CD4-positive, CD25-positive, alpha-beta regulatory T cell (primary cell): ENCODE measurements at regions not wholly inside any gene's neighbourhood (a gene's known extent, or its start where the extent isn't known, plus 50 kb on each side); places are given as distances from the start of the nearest gene placed in this dataset.
"Not testable (repeated sequence)": the region's sequence is repeated elsewhere in the genome, so short reads cannot be mapped to it uniquely, and the experiment has no call there.

Source experiments
- ATAC-seq, 2 donors: fragments of 150-1000 bp; cut with Tn5 transposase; one replicate each; pipeline ENCODE4 v1.10.0; 2021; ENCODE audit warnings: low read depth in 2 of 2, moderate number of reproducible peaks in 2 of 2, moderate library complexity in 1 of 2
- DNase-seq, 3 donors: peaks; one replicate each; pipeline versions ENCODE4 v3.0.0 to v3.0.0-alpha.2; 2012 to 2022; ENCODE audit warnings: mixed read lengths in 1 of 3
- H3K27ac ChIP-seq: one replicate; pipeline ENCODE4 v1.7.0; 2013; ENCODE audit warnings: mild to moderate bottlenecking, low read length; ENCODE audit not compliant: insufficient read depth, poor library complexity, severe bottlenecking
- H3K27me3 ChIP-seq: one replicate; pipeline ENCODE4 v1.7.0; 2013; ENCODE audit warnings: low read length; ENCODE audit not compliant: control insufficient read depth, insufficient read depth
- H3K36me3 ChIP-seq: one replicate; pipeline ENCODE4 v1.7.0; 2013; ENCODE audit warnings: mild to moderate bottlenecking, low read length, moderate library complexity; ENCODE audit not compliant: control insufficient read depth, insufficient read depth
- H3K4me1 ChIP-seq: 2 replicates; pipeline ENCODE4 v1.7.0; 2013; ENCODE audit warnings: mild to moderate bottlenecking, low read length; ENCODE audit not compliant: insufficient read depth, control insufficient read depth, poor library complexity, severe bottlenecking
- H3K4me3 ChIP-seq: one replicate; pipeline ENCODE4 v1.7.0; 2013; ENCODE audit warnings: low read depth, mild to moderate bottlenecking, low read length, moderate library complexity
- H3K9me3 ChIP-seq, 2 experiments: 1 replicate in 1 of 2; 2 replicates in 1 of 2; pipeline ENCODE4 v1.7.0; 2013; ENCODE audit warnings: low read length in 2 of 2, mild to moderate bottlenecking in 1 of 2, moderate library complexity in 1 of 2; ENCODE audit not compliant: control insufficient read depth in 2 of 2
- H3K27ac Mint-ChIP-seq, 3 donors: one replicate each; pipeline ENCODE4 v1.8.0; 2020 to 2022; ENCODE audit warnings: mild to moderate bottlenecking in 3 of 3, mixed read lengths in 3 of 3, moderate library complexity in 2 of 3
- H3K27me3 Mint-ChIP-seq: one replicate; pipeline ENCODE4 v1.8.0; 2022; ENCODE audit warnings: mild to moderate bottlenecking, mixed read lengths
- H3K36me3 Mint-ChIP-seq: one replicate; pipeline ENCODE4 v1.8.0; 2020; ENCODE audit warnings: mixed read lengths
- H3K4me1 Mint-ChIP-seq, 4 donors: one replicate each; pipeline ENCODE4 v1.8.0; 2020 to 2022; ENCODE audit warnings: mixed read lengths in 4 of 4, mild to moderate bottlenecking in 1 of 4
- H3K4me3 Mint-ChIP-seq, 4 donors: one replicate each; pipeline ENCODE4 v1.8.0; 2020 to 2022; ENCODE audit warnings: mild to moderate bottlenecking in 4 of 4, mixed read lengths in 4 of 4, moderate library complexity in 3 of 4
- H3K9me3 Mint-ChIP-seq, 7 donors: one replicate each; pipeline ENCODE4 v1.8.0; 2020 to 2022; ENCODE audit warnings: mixed read lengths in 7 of 7, mild to moderate bottlenecking in 3 of 7, moderate library complexity in 2 of 7

- ATAC-seq: no peak
- no peaks in the 10 kb centered on the region for H3K36me3 ChIP-seq
- H3K27ac ChIP-seq: no peak overlapping the region
- Mint-ChIP-seq H3K27ac (no peak overlapping the region), H3K27me3 (no peaks in the 10 kb centered on the region), H3K4me1 (no peaks in the 10 kb centered on the region), H3K36me3 (no peaks in the 10 kb centered on the region), H3K9me3 (peaks cover 3 to 7% (median 4%) of the 10 kb centered on the region in 7 donors), H3K4me3 (no peak overlapping the region)
- H3K4me3 ChIP-seq: no peak overlapping the region
- DNase-seq: no peak
- H3K27me3 ChIP-seq: no peaks in the 10 kb centered on the region
- peaks cover 0 to 3% of the 10 kb centered on the region in 2 experiments for H3K9me3 ChIP-seq
- H3K4me1 ChIP-seq: no peaks in the 10 kb centered on the region
Observed at GRCh38 chr4:66556651-66557278, 886.5 kb upstream of the EPHA5 start.

DNA sequence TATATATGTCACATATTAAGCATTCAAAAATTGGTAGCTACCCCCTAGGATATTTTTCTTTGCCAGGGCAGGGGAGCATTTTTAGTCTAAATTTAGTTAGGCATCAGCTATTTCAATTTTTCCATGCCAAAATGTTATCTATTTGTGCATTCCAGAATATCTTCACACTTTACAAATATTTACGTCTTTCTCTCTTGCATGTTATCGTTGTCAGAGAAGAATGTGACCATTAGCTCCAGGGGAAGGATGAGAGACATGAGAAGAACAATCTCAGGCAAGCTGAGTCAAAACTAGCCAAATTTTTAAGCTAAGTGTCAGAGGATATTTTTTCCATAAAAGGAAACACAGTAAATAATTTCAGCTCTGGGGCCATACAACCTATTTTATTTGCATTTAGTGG, 885.0 kb upstream of the EPHA5 start:
- H3K4me3 ChIP-seq: no peak overlapping the region
- H3K27me3 ChIP-seq: no peaks in the 10 kb centered on the region
- ATAC-seq: no peak
- Mint-ChIP-seq H3K27ac (no peak overlapping the region), H3K4me1 (no peaks in the 10 kb centered on the region), H3K9me3 (peaks cover 0 to 7% (median 4%) of the 10 kb centered on the region in 7 donors), H3K36me3 (no peaks in the 10 kb centered on the region), H3K27me3 (no peaks in the 10 kb centered on the region), H3K4me3 (no peak overlapping the region)
- H3K9me3 ChIP-seq: peaks cover 0 to 3% of the 10 kb centered on the region in 2 experiments
- no peaks in the 10 kb centered on the region for H3K36me3 ChIP-seq
- H3K27ac ChIP-seq: no peak overlapping the region
- no peak for DNase-seq
- no peaks in the 10 kb centered on the region for H3K4me1 ChIP-seq

- H3K4me1 ChIP-seq: no peaks in the 10 kb centered on the region
- Mint-ChIP-seq H3K4me3 (no peak overlapping the region), H3K4me1 (no peaks in the 10 kb centered on the region), H3K36me3 (no peaks in the 10 kb centered on the region), H3K27me3 (no peaks in the 10 kb centered on the region), H3K27ac (no peak overlapping the region), H3K9me3 (peaks cover 0 to 7% (median 4%) of the 10 kb centered on the region in 7 donors)
- no peaks in the 10 kb centered on the region for H3K9me3 ChIP-seq
- DNase-seq (no peak), ATAC-seq (no peak)
- H3K27ac ChIP-seq: no peak overlapping the region
- H3K36me3 ChIP-seq: no peaks in the 10 kb centered on the region
- H3K27me3 ChIP-seq: no peaks in the 10 kb centered on the region
- no peak overlapping the region for H3K4me3 ChIP-seq
Observed at GRCh38 chr4:66554826-66555225, 884.5 kb upstream of the EPHA5 start.

GRCh38 chr4:66545301-66545700, 875.0 kb upstream of the EPHA5 start:
- ATAC-seq, H3K4me3 Mint-ChIP-seq, H3K27me3 ChIP-seq, H3K9me3 ChIP-seq, H3K27ac ChIP-seq, H3K4me1 ChIP-seq, H3K27me3 Mint-ChIP-seq, H3K36me3 ChIP-seq, DNase-seq, H3K27ac Mint-ChIP-seq, H3K4me1 Mint-ChIP-seq, H3K36me3 Mint-ChIP-seq, H3K4me3 ChIP-seq: not testable (repeated sequence)
- H3K9me3 Mint-ChIP-seq: peaks cover 0 to 31% (median 7%) of the 10 kb centered on the region in 7 donors

- no peaks in the 10 kb centered on the region for H3K4me1 ChIP-seq
- Mint-ChIP-seq H3K27me3 (no peaks in the 10 kb centered on the region), H3K4me3 (no peak overlapping the region), H3K9me3 (peaks cover 0 to 31% (median 10%) of the 10 kb centered on the region in 7 donors), H3K36me3 (no peaks in the 10 kb centered on the region), H3K27ac (peak overlapping the region in 1 of 3 donors; percentile 26), H3K4me1 (no peaks in the 10 kb centered on the region)
- H3K27ac ChIP-seq: no peak overlapping the region
- no peaks in the 10 kb centered on the region for H3K36me3 ChIP-seq
- no peaks in the 10 kb centered on the region for H3K27me3 ChIP-seq
- no peak for DNase-seq
- H3K4me3 ChIP-seq: no peak overlapping the region
- peaks cover 0 to 6% of the 10 kb centered on the region in 2 experiments for H3K9me3 ChIP-seq
- ATAC-seq: no peak
Observed at GRCh38 chr4:66544281-66544680, 874.0 kb upstream of the EPHA5 start.

GRCh38 chr4:66539745-66540144, 869.5 kb upstream of the EPHA5 start:
- Histone ChIP-seq H3K9me3 (peaks cover 0 to 6% of the 10 kb centered on the region in 2 experiments), H3K36me3 (no peaks in the 10 kb centered on the region), H3K4me3 (no peak overlapping the region), H3K27ac (no peak overlapping the region), H3K27me3 (no peaks in the 10 kb centered on the region), H3K4me1 (no peaks in the 10 kb centered on the region)
- Mint-ChIP-seq H3K4me3 (no peak overlapping the region), H3K9me3 (peaks cover 2 to 22% (median 7%) of the 10 kb centered on the region in 7 donors), H3K27ac (no peak overlapping the region), H3K4me1 (no peaks in the 10 kb centered on the region), H3K36me3 (no peaks in the 10 kb centered on the region), H3K27me3 (no peaks in the 10 kb centered on the region)
- ATAC-seq (no peak), DNase-seq (no peak)

GRCh38 chr4:66524781-66525180, 854.5 kb upstream of the EPHA5 start:
- Mint-ChIP-seq H3K4me3 (no peak overlapping the region), H3K36me3 (no peaks in the 10 kb centered on the region), H3K9me3 (peaks cover 4 to 14% (median 8%) of the 10 kb centered on the region in 7 donors), H3K4me1 (no peaks in the 10 kb centered on the region), H3K27me3 (no peaks in the 10 kb centered on the region), H3K27ac (no peak overlapping the region)
- H3K36me3 ChIP-seq: no peaks in the 10 kb centered on the region
- no peak for DNase-seq
- no peak for ATAC-seq
- H3K9me3 ChIP-seq: peaks cover 0 to 2% of the 10 kb centered on the region in 2 experiments
- H3K27ac ChIP-seq: no peak overlapping the region
- H3K27me3 ChIP-seq: no peaks in the 10 kb centered on the region
- H3K4me1 ChIP-seq: no peaks in the 10 kb centered on the region
- no peak overlapping the region for H3K4me3 ChIP-seq

GRCh38 chr4:66522244-66522643, 852.0 kb upstream of the EPHA5 start:
- Histone ChIP-seq H3K27me3 (no peaks in the 10 kb centered on the region), H3K4me1 (no peaks in the 10 kb centered on the region), H3K9me3 (peaks cover 0 to 2% of the 10 kb centered on the region in 2 experiments), H3K4me3 (no peak overlapping the region), H3K27ac (no peak overlapping the region), H3K36me3 (no peaks in the 10 kb centered on the region)
- ATAC-seq: no peak
- H3K27me3 Mint-ChIP-seq: no peaks in the 10 kb centered on the region
- no peak overlapping the region for H3K4me3 Mint-ChIP-seq
- no peak overlapping the region for H3K27ac Mint-ChIP-seq
- H3K4me1 Mint-ChIP-seq: no peaks in the 10 kb centered on the region
- peaks cover 0 to 17% (median 4%) of the 10 kb centered on the region in 7 donors for H3K9me3 Mint-ChIP-seq
- H3K36me3 Mint-ChIP-seq: no peaks in the 10 kb centered on the region
- DNase-seq: no peak
